SK-N-MC (cell line): ENCODE measurements at regions not wholly inside any gene's neighbourhood (a gene's known extent, or its start where the extent isn't known, plus 50 kb on each side); places are given as distances from the start of the nearest gene placed in this dataset.

Experiments
- EZH2 ChIP-seq: fragments of 200-600 bp; sonication (generic); IDR thresholded peaks from one replicate; pipeline ENCODE4 v1.6.1; 2017; ENCODE audit warnings: antibody characterized with exemption
- FOXP2 ChIP-seq: optimal IDR thresholded peaks from 2 replicates; pipeline ENCODE3; 2011; ENCODE audit warnings: mild to moderate bottlenecking, moderate library complexity; ENCODE audit not compliant: insufficient read depth; ENCODE audit errors: extremely low read length, control extremely low read depth
- POLR2AphosphoS5 ChIP-seq: IDR thresholded peaks from 2 replicates; pipeline ENCODE4 v1.6.1; 2012; ENCODE audit warnings: mild to moderate bottlenecking, low read depth, low read length, borderline replicate concordance

GRCh38 chr3:155015776-155016436 lies 64.2 kb upstream of the MME start:
- TF ChIP-seq EZH2 (no peak), POLR2AphosphoS5 (no peak), FOXP2 (no peak)
